ENCODE measurements at regions not wholly inside any gene's neighbourhood (a gene's known extent, or its start where the extent isn't known, plus 50 kb on each side); places are given as distances from the start of the nearest gene placed in this dataset.

- H2AFZ ChIP-seq (ENCODE audit: low read length), result no peak overlapping the region
- H3K4me3 ChIP-seq (ENCODE audit: low read length), result no peak overlapping the region
- no peaks in the 10 kb centered on the region for H4K20me1 ChIP-seq (ENCODE audit: insufficient read depth, low read depth, low read length)
- no peaks in the 10 kb centered on the region for H3K9me2 ChIP-seq (replicated peaks; ENCODE audit: insufficient read depth, low read length)
- no peak overlapping the region for H3K9ac ChIP-seq (ENCODE audit: low read length)
- DNase-seq, result no peak
- no peaks in the 10 kb centered on the region for H3K4me1 ChIP-seq (ENCODE audit: low read length)
- no peak overlapping the region for H3K4me2 ChIP-seq (ENCODE audit: low read depth, low read length, poor library complexity, severe bottlenecking)
- H3K9me3 ChIP-seq (ENCODE audit: low read length), result no peaks in the 10 kb centered on the region
- no peaks in the 10 kb centered on the region for H3K36me3 ChIP-seq (ENCODE audit: insufficient read depth, low read length)
- no peaks in the 10 kb centered on the region for H3K79me2 ChIP-seq (ENCODE audit: low read length)
- H3K27ac ChIP-seq (ENCODE audit: low read length), result no peak overlapping the region
- H3K27me3 ChIP-seq (ENCODE audit: low read length), result no peaks in the 10 kb centered on the region
These were observed 792.8 kb upstream of the B3GALT2 start for GRCh38 chr1:193979219-193979618.

GRCh38 chr1:193974286-193974798 is 787.9 kb upstream of the B3GALT2 start:
- Histone ChIP-seq H2AFZ (ENCODE audit: low read length) (no peak overlapping the region), H3K4me1 (ENCODE audit: low read length) (no peaks in the 10 kb centered on the region), H3K4me3 (ENCODE audit: low read length) (no peak overlapping the region), H3K4me2 (ENCODE audit: low read depth, low read length, poor library complexity, severe bottlenecking) (no peak overlapping the region), H3K9me3 (ENCODE audit: low read length) (no peaks in the 10 kb centered on the region), H3K9me2 (replicated peaks; ENCODE audit: insufficient read depth, low read length) (no peaks in the 10 kb centered on the region), H3K79me2 (ENCODE audit: low read length) (no peaks in the 10 kb centered on the region), H4K20me1 (ENCODE audit: insufficient read depth, low read depth, low read length) (no peaks in the 10 kb centered on the region), H3K9ac (ENCODE audit: low read length) (no peak overlapping the region), H3K36me3 (ENCODE audit: insufficient read depth, low read length) (no peaks in the 10 kb centered on the region), H3K27ac (ENCODE audit: low read length) (no peak overlapping the region), H3K27me3 (ENCODE audit: low read length) (no peaks in the 10 kb centered on the region)
- DNase-seq, result no peak

GRCh38 chr1:193973428-193973827 is 787.0 kb upstream of the B3GALT2 start:
- no peaks in the 10 kb centered on the region for H4K20me1 ChIP-seq (ENCODE audit: insufficient read depth, low read depth, low read length)
- no peaks in the 10 kb centered on the region for H3K4me1 ChIP-seq (ENCODE audit: low read length)
- H3K9me2 ChIP-seq (replicated peaks; ENCODE audit: insufficient read depth, low read length), result no peaks in the 10 kb centered on the region
- no peak overlapping the region for H3K4me3 ChIP-seq (ENCODE audit: low read length)
- H2AFZ ChIP-seq (ENCODE audit: low read length), result no peak overlapping the region
- no peak overlapping the region for H3K4me2 ChIP-seq (ENCODE audit: low read depth, low read length, poor library complexity, severe bottlenecking)
- H3K79me2 ChIP-seq (ENCODE audit: low read length), result no peaks in the 10 kb centered on the region
- H3K27me3 ChIP-seq (ENCODE audit: low read length), result no peaks in the 10 kb centered on the region
- no peak overlapping the region for H3K27ac ChIP-seq (ENCODE audit: low read length)
- DNase-seq, result no peak
- no peaks in the 10 kb centered on the region for H3K9me3 ChIP-seq (ENCODE audit: low read length)
- H3K36me3 ChIP-seq (ENCODE audit: insufficient read depth, low read length), result no peaks in the 10 kb centered on the region
- H3K9ac ChIP-seq (ENCODE audit: low read length), result no peak overlapping the region

GRCh38 chr1:193971595-193971994 is 785.2 kb upstream of the B3GALT2 start:
- no peaks in the 10 kb centered on the region for H3K27me3 ChIP-seq (ENCODE audit: low read length)
- no peaks in the 10 kb centered on the region for H3K9me2 ChIP-seq (replicated peaks; ENCODE audit: insufficient read depth, low read length)
- no peak overlapping the region for H3K4me2 ChIP-seq (ENCODE audit: low read depth, low read length, poor library complexity, severe bottlenecking)
- H3K9ac ChIP-seq (ENCODE audit: low read length), result no peak overlapping the region
- no peak overlapping the region for H3K4me3 ChIP-seq (ENCODE audit: low read length)
- no peaks in the 10 kb centered on the region for H3K4me1 ChIP-seq (ENCODE audit: low read length)
- no peak overlapping the region for H3K27ac ChIP-seq (ENCODE audit: low read length)
- H4K20me1 ChIP-seq (ENCODE audit: insufficient read depth, low read depth, low read length), result no peaks in the 10 kb centered on the region
- no peaks in the 10 kb centered on the region for H3K79me2 ChIP-seq (ENCODE audit: low read length)
- DNase-seq, result no peak
- no peak overlapping the region for H2AFZ ChIP-seq (ENCODE audit: low read length)
- no peaks in the 10 kb centered on the region for H3K9me3 ChIP-seq (ENCODE audit: low read length)
- no peaks in the 10 kb centered on the region for H3K36me3 ChIP-seq (ENCODE audit: insufficient read depth, low read length)

- Histone ChIP-seq H3K9ac (ENCODE audit: low read length) (no peak overlapping the region), H3K4me3 (ENCODE audit: low read length) (no peak overlapping the region), H3K9me3 (ENCODE audit: low read length) (no peaks in the 10 kb centered on the region)
These were observed 774.1 kb upstream of the B3GALT2 start for GRCh38 chr1:193960499-193960898.

GRCh38 chr1:193960040-193960439 is 773.6 kb upstream of the B3GALT2 start:
- Histone ChIP-seq H3K4me3 (ENCODE audit: low read length) (no peak overlapping the region), H3K4me2 (ENCODE audit: low read depth, low read length, poor library complexity, severe bottlenecking) (no peak overlapping the region), H3K36me3 (ENCODE audit: insufficient read depth, low read length) (no peaks in the 10 kb centered on the region), H3K9ac (ENCODE audit: low read length) (no peak overlapping the region), H4K20me1 (ENCODE audit: insufficient read depth, low read depth, low read length) (no peaks in the 10 kb centered on the region), H3K4me1 (ENCODE audit: low read length) (no peaks in the 10 kb centered on the region), H3K9me2 (replicated peaks; ENCODE audit: insufficient read depth, low read length) (peaks cover 8% of the 10 kb centered on the region; the same call in 1 of the 2 replicates), H3K27ac (ENCODE audit: low read length) (no peak overlapping the region), H3K79me2 (ENCODE audit: low read length) (no peaks in the 10 kb centered on the region), H3K27me3 (ENCODE audit: low read length) (no peaks in the 10 kb centered on the region), H3K9me3 (ENCODE audit: low read length) (no peaks in the 10 kb centered on the region), H2AFZ (ENCODE audit: low read length) (no peak overlapping the region)
- no peak for DNase-seq

More at GRCh38 chr1:193960499-193960898, 774.1 kb upstream of the B3GALT2 start:
- H3K79me2 ChIP-seq (ENCODE audit: low read length), result no peaks in the 10 kb centered on the region
- no peaks in the 10 kb centered on the region for H4K20me1 ChIP-seq (ENCODE audit: insufficient read depth, low read depth, low read length)
- H3K9me2 ChIP-seq (replicated peaks; ENCODE audit: insufficient read depth, low read length), result peaks cover 8% of the 10 kb centered on the region; the same call in 1 of the 2 replicates
- no peak overlapping the region for H2AFZ ChIP-seq (ENCODE audit: low read length)
- H3K27me3 ChIP-seq (ENCODE audit: low read length), result no peaks in the 10 kb centered on the region
- no peak overlapping the region for H3K4me2 ChIP-seq (ENCODE audit: low read depth, low read length, poor library complexity, severe bottlenecking)
- no peaks in the 10 kb centered on the region for H3K36me3 ChIP-seq (ENCODE audit: insufficient read depth, low read length)
- no peak for DNase-seq
- H3K4me1 ChIP-seq (ENCODE audit: low read length), result no peaks in the 10 kb centered on the region
- no peak overlapping the region for H3K27ac ChIP-seq (ENCODE audit: low read length)

- Histone ChIP-seq H3K27ac (ENCODE audit: low read length) (no peak overlapping the region), H3K4me3 (ENCODE audit: low read length) (no peak overlapping the region), H3K9ac (ENCODE audit: low read length) (no peak overlapping the region), H4K20me1 (ENCODE audit: insufficient read depth, low read depth, low read length) (no peaks in the 10 kb centered on the region), H3K4me1 (ENCODE audit: low read length) (no peaks in the 10 kb centered on the region), H3K36me3 (ENCODE audit: insufficient read depth, low read length) (no peaks in the 10 kb centered on the region), H3K4me2 (ENCODE audit: low read depth, low read length, poor library complexity, severe bottlenecking) (no peak overlapping the region), H3K9me2 (replicated peaks; ENCODE audit: insufficient read depth, low read length) (peaks cover 8% of the 10 kb centered on the region; the same call in 1 of the 2 replicates), H3K79me2 (ENCODE audit: low read length) (no peaks in the 10 kb centered on the region), H3K9me3 (ENCODE audit: low read length) (no peaks in the 10 kb centered on the region), H2AFZ (ENCODE audit: low read length) (no peak overlapping the region), H3K27me3 (ENCODE audit: low read length) (no peaks in the 10 kb centered on the region)
- no peak for DNase-seq
These were observed 771.2 kb upstream of the B3GALT2 start for GRCh38 chr1:193957556-193958095.

GRCh38 chr1:193952778-193953374 is 766.5 kb upstream of the B3GALT2 start:
- no peaks in the 10 kb centered on the region for H4K20me1 ChIP-seq (ENCODE audit: insufficient read depth, low read depth, low read length)

More at GRCh38 chr1:193952778-193953374, 766.5 kb upstream of the B3GALT2 start:
- Histone ChIP-seq H3K4me2 (ENCODE audit: low read depth, low read length, poor library complexity, severe bottlenecking) (no peak overlapping the region), H2AFZ (ENCODE audit: low read length) (no peak overlapping the region), H3K4me3 (ENCODE audit: low read length) (no peak overlapping the region), H3K9ac (ENCODE audit: low read length) (no peak overlapping the region), H3K27me3 (ENCODE audit: low read length) (no peaks in the 10 kb centered on the region), H3K9me3 (ENCODE audit: low read length) (no peaks in the 10 kb centered on the region), H3K4me1 (ENCODE audit: low read length) (no peaks in the 10 kb centered on the region), H3K27ac (ENCODE audit: low read length) (no peak overlapping the region), H3K79me2 (ENCODE audit: low read length) (no peaks in the 10 kb centered on the region), H3K36me3 (ENCODE audit: insufficient read depth, low read length) (no peaks in the 10 kb centered on the region), H3K9me2 (replicated peaks; ENCODE audit: insufficient read depth, low read length) (peaks cover 8% of the 10 kb centered on the region; the same call in 1 of the 2 replicates)
- DNase-seq, result no peak

Measured in Karpas-422 (cell line).